GM13977 (cell line): ENCODE measurements at regions not wholly inside any gene's neighbourhood (a gene's known extent, or its start where the extent isn't known, plus 50 kb on each side); places are given as distances from the start of the nearest gene placed in this dataset.

Experiments used
- DNase-seq: peaks from one replicate; pipeline ENCODE4 v3.0.0; 2012; ENCODE audit warnings: low spot score
- in situ Hi-C: fragments of 300-500 bp; cut with MboI; formaldehyde crosslinking; loops from one replicate; pipeline ENCODE4 v1.12.0; 2022; ENCODE audit warnings: low sequenced_read_pairs, low pct_unique_long_range_greater_than_20kb, mixed read lengths, inconsistent platforms; ENCODE audit not compliant: unreplicated experiment
- TF ChIP-seq, protein P1 (sequence below): IDR thresholded peaks from 2 replicates; pipeline ENCODE4 v1.5.1; 2012; ENCODE audit warnings: mild to moderate bottlenecking, control low read depth; ENCODE audit not compliant: insufficient read depth; ENCODE audit errors: extremely low read depth, missing control alignments

DNA sequence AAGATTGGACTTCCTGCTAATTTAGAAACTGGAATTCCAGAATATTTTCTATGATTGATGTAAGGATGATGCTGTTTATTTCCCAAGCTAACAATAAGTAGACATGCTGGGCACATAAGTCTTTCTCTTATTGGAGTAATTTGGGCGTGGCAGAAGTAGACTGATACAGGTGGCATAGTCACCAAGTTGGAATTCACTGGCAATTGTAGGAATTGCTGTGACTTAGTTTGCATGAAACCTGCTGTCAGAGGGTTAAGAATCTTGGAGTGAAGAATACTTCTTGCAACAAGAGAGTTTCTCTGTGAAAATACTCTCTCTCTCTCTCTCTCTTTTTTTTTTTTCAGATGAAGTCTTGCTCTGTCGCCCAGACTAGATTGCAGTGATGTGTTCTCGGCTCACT lies 569.7 kb downstream of the REEP3 start:
- in situ Hi-C loops, result no loop called here
- no peak for DNase-seq
- TF ChIP-seq, protein P1, sequence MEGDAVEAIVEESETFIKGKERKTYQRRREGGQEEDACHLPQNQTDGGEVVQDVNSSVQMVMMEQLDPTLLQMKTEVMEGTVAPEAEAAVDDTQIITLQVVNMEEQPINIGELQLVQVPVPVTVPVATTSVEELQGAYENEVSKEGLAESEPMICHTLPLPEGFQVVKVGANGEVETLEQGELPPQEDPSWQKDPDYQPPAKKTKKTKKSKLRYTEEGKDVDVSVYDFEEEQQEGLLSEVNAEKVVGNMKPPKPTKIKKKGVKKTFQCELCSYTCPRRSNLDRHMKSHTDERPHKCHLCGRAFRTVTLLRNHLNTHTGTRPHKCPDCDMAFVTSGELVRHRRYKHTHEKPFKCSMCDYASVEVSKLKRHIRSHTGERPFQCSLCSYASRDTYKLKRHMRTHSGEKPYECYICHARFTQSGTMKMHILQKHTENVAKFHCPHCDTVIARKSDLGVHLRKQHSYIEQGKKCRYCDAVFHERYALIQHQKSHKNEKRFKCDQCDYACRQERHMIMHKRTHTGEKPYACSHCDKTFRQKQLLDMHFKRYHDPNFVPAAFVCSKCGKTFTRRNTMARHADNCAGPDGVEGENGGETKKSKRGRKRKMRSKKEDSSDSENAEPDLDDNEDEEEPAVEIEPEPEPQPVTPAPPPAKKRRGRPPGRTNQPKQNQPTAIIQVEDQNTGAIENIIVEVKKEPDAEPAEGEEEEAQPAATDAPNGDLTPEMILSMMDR, result no peak

DNA sequence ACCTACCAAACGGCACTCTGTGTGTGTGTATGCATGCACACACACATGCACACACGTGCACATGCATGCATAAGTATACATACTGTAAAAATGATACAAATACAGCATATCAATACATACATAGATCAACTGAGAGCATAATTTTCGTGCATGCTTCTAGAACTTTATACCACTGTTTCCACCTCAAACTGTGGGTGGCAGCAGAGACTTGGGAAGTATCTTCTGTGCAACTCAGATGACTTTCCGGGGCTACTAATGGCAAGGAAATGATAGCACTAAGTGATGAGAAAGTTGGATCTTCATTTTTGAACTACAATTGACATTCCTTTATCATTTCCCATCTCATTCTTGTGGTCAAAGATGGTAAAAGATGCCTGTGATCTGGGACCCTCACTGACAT lies 570.7 kb downstream of the REEP3 start:
- in situ Hi-C loops, result no loop called here
- TF ChIP-seq, protein P1, result peak; percentile 12
- no peak for DNase-seq

DNA sequence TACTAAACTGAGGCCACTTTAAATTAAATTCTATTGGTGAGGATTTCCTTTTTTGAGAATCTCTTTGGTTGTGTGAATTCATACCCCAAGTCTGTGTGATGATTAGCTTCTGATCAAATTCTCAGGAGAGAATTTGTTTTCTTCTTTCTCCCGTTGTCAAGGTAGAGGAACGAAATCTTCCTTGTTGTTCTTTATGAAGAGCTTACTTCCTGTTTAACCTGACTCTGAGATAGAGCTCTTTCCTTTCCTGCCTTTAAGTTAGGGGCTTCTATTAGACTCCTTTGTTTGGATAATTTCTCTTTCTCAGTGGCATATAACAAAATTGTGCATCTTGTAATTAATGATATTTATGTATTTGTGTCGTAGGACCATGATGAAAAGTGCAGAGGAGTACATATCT lies 572.1 kb downstream of the REEP3 start:
- in situ Hi-C loops, result no loop called here
- no peak for DNase-seq
- TF ChIP-seq, protein P1, result no peak

DNA sequence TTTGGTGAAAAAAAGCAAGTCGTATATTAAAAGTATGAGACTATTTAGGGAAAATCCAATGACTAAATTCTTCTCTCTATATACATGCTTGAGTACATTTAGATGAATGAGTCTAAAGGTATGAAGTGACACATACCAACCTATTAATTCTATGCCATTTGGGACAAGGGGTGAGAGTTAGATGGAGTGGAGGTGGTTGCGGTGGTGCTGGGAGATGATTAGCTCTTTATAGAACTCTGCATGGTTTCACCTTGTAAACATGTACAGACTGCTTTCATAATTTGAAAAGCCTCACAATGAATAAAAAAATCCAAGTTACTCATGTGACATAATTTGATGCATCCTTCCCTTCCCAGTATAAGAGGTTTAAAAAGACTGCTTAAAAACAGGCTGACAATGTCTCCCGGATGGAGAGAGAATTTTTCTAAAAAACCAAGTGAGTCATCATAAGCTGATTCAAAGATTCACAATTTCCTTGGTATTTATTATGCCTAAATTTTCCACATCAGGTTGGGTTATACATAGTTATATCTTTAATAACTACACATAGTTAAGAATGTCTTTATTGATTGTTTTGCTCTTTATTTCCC lies 572.8 kb downstream of the REEP3 start:
- TF ChIP-seq, protein P1, result no peak
- in situ Hi-C loops, result no loop called here
- DNase-seq, result no peak

DNA sequence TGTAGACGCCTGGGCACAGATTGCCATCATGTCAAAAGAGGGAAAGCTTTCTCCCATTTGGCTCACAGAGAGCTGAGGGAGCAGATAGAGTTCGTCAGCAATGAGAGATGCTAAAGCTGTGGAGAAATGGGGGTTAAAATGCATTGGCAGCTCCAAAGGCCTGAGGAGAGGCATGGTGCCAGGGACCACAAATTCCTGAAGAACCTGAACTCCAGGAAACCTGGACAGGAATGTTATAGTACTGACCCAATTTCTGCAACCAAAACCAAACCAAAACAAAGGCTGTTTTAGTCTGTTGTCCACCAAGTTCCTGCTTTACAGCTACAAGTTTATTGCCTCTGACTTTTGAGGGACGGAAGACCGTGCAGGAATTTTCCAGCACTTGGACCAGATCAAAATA lies 575.7 kb downstream of the REEP3 start:
- no peak for DNase-seq
- in situ Hi-C loops, result no loop called here
- TF ChIP-seq, protein P1, result no peak

DNA sequence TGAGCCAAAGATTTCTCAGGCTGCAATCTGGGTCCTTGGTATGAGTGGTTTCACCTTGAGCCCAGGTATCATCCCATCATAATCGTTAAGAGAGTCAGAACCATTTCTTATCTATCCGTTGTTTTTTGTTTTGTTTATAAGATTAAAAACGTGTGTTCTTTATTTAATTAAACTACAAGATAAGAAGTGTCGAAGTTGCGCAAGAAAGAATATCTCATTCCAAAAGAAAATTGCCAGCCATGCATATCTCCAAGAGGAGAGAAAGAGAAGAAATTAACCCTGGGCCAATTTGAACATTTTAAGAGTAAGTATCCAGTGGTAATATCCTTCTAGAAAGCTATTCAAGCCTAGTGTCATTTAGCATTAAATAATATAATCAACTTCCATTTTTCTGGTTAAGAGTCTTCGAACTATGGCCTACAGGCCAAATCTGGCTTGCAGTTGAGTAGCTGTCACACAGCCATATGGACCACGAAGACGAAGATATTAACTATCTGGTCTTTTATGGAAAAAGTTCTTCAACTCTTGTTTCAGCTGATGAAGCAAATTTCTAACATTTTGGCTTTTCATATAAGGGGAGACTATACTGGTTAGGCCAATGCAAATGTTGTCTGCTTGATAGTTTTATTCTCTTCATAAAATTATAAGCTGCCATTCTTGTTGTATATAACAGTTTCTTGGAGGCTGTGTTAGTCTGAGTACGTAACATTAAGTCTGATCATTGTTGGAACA lies 576.4 kb downstream of the REEP3 start:
- TF ChIP-seq, protein P1, result no peak
- in situ Hi-C loops, result no loop called here
- DNase-seq, result no peak
